ENCODE measurements at regions not wholly inside any gene's neighbourhood (a gene's known extent, or its start where the extent isn't known, plus 50 kb on each side); places are given as distances from the start of the nearest gene placed in this dataset.
"Not testable (repeated sequence)": the region's sequence is repeated elsewhere in the genome, so short reads cannot be mapped to it uniquely, and the experiment has no call there.

DNA sequence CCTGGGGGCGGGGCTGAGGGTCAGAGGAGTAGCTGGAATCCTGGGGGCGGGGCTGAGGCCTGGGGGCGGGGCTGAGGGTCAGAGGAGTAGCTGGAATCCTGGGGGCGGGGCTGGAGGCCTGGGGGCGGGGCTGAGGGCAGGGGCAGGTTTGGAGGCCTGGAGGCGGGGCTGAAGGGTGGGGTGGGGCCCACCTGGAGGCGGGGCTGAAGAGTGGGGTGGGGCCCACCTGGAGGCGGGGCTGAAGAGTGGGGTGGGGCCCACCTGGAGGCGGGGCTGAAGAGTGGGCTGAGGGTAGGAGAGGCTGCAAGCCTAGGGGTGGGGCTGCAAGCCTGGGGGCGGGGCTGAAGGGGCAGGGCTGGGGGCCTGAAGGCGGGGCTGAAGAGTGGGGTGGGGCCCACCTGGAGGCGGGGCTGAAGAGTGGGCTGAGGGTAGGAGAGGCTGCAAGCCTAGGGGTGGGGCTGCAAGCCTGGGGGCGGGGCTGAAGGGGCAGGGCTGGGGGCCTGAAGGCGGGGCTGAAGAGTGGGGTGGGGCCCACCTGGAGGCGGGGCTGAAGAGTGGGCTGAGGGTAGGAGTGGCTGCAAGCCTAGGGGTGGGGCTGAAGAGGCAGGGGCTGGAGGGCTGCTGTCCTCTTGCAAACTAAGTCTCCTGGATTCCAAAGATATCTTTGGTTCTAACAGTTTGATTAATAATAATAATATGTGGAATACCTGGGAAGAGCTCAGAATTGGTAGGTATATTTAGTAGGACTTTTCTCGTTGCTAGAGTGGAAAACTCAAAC is 1329.7 kb downstream of the BRD1 start:
- not testable (repeated sequence) for DNase-seq

DNA sequence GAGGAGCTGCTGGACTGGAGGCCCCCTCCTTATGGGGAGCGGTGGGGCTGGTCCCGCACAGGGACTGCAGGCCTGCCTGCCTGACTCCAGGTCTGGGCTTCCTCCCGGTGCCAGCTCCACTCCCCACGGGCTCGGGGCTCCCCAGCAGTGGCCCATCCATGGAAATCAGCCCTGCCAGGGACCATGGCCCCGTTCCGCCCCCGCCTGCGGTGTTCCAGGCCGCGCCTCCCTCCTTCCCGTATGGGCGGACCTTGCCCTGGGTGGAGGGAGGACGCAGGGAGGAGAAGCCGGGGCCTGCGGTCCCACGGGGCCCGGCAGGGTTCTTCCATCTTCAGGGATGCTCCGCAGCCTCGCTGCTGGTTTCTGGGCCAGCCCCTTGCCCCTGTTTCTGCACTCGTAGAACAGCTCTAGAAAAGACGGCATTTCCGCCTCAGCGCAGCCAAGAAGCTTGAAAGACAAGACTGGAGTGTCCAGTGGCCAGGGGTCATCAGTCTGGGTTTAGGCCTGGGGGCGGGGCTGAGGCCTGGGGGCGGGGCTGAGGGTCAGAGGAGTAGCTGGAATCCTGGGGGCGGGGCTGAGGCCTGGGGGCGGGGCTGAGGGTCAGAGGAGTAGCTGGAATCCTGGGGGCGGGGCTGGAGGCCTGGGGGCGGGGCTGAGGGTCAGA is 1330.6 kb downstream of the BRD1 start:
- DNase-seq, result no peak

GRCh38 chr22:48496226-48496845 is 1331.3 kb downstream of the BRD1 start:
- DNase-seq, result no peak

GRCh38 chr22:48495751-48496080 is 1332.0 kb downstream of the BRD1 start:
- DNase-seq, result no peak

GRCh38 chr22:48494968-48495750 is 1332.5 kb downstream of the BRD1 start:
- DNase-seq, result no peak

DNA sequence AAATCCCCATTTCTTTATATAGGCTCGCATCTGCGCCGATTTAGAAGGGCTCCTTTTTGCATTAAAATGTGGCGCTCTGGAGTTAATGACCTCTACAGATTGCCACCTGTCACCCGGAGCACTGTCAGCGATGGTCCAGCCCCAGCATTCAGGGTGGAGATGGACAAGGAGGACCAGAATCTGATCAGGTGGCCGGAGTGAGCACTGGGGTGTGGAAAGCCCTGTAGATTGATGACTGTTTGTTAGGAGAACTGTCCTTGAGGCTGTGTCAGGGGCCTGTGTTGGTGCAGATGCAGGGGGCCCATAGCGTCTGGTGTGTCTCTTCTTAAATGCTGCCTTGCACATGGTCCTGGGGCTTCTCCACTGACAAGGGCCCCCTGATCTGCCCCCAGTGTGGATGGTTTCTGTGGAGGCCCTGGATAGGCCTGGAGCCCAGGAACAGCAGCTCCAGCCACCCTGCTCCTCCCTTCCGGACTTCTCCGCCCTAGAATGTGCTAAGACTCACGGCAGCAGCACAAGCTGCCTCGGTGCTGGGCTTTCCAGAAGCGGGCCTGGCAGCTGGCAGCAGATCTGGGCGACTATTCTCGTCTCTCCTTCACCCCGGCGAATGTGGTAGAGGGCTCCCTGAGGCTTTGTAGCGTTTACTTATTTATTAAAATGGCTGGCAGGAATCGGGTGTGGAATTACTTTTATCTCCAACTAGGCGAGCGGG is 1333.3 kb downstream of the BRD1 start:
- no peak for DNase-seq

DNA sequence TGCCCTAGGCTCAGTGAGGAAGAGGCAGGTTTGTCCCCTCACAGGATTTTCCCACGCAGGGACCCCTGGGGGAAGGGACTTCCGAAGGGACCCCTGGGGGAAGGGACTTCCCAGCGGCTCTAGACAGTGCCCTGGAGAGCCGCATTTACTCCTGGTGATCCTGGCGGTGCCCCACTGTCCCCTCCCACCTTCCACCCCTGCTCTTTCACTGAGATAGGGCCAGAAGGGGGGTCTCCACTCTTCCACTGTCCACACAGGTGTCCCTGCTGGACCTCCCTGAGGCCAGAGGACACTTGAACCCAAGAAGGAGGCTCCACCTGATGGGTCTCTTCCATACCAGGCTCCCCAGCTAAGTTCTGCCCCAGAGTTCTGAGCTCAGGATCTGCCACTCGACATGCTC is 1333.9 kb downstream of the BRD1 start:
- DNase-seq, result no peak

DNA sequence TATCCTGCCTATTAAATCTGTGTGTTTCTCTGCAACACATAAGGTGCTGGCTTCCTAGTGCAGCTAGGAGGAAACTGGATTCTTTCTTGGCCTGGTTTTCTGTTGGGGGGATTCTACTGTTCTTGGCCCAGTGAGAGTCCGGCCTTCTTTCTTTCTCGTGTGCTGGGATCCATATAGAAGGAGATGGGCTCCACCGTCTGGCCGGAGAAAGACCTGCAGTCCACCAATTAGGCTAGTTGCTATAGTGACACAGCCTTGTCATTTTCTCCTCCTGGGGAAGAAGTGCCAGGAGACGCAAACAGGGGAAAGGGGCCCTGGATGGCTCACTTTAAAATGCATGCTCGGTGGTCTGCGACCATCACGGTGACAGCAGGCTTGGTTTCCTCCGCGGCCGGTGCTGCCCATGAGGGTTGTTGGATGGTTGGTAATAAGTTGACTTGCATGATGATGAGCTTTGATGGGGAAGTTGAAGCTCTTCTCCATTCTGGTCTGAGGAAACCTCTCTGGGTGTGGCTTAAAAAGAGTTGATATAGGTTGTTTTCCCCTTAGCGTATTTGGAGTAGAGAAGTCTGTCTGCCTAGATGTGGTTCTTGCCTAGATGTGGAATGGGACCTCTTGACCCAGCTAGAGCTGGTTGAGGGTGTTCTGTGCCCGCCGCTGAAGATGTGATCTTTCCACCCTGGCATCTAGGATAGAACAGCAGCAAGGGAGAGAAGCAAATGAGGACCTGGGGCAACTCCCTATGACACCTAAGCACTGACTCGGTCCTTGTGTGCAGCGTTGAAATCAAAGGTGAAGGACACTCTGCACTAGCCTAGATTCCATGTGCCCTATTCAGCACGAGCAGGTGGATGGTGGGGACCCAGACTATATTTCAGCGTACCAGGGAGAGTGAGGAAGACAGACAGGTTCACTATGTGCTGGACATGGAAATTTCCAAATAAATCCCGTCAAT is 1335.0 kb downstream of the BRD1 start:
- no peak for DNase-seq

DNA sequence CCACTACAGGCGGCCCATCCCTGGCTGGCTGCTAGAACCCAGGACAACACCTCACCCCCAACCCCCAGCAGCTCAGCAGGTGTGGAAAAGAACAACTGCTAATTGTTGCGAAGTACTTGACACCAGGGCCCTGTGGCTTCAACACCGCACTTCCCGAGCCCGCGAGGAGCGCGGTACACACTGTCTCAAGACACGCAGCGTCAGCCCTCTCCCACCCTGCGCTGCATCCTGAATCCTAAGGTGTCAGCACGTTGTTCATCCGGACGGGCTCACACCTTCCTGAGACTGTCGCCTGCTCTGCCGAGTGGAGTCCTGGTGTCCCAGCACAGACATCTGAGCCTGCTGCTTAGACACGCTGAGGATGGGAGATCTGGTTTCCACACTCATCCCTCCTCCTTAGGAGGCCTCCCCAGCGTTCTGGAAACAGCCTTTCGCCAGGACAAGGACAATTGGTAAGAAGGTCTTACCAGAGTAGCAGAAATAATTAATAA is 1336.2 kb downstream of the BRD1 start:
- DNase-seq, result no peak

DNA sequence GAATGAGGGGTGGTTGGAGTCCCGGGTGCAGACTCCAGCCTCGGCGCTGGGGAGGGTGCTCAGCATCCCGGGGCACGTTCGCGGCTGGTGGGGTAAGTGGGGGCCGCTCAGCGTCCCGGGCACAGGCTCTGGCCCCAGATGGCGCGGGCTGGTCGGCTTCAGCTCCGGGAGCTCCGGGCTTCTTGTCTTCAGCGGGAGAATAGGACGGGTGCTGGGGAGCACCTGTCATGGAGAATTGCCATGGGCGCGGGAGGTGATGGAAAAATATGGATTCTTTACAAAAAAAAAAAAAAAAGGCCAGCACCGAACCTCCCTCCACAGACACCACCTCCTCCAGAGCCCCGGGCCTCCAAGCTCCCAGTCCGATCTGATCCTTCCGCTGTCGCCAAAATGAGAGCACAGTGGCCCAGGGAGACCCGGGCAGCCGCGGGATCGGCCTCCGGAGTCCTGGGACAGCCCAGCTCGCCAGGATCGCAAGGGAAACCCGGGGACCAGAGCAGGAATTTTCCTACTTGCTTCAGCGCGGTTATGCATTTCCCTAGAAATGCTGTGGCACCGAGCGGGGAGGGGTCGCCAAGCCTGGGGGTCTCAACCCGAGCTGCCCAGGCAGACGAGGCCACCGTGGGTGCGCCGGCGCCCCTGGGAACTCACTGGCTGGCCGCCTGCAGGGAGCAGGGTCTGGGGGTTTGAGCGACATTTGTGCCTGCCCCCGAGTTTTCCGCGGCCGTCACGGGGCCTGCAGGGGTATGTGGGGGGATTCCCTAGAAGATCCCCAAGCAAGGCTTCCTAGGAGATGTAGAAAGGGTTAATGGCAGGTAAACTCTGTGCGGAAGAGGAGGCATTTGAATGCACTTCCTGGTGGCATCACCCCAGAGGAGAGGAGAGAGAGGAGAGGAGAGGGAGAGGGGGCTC is 1336.9 kb downstream of the BRD1 start:
- no peak for DNase-seq

DNA sequence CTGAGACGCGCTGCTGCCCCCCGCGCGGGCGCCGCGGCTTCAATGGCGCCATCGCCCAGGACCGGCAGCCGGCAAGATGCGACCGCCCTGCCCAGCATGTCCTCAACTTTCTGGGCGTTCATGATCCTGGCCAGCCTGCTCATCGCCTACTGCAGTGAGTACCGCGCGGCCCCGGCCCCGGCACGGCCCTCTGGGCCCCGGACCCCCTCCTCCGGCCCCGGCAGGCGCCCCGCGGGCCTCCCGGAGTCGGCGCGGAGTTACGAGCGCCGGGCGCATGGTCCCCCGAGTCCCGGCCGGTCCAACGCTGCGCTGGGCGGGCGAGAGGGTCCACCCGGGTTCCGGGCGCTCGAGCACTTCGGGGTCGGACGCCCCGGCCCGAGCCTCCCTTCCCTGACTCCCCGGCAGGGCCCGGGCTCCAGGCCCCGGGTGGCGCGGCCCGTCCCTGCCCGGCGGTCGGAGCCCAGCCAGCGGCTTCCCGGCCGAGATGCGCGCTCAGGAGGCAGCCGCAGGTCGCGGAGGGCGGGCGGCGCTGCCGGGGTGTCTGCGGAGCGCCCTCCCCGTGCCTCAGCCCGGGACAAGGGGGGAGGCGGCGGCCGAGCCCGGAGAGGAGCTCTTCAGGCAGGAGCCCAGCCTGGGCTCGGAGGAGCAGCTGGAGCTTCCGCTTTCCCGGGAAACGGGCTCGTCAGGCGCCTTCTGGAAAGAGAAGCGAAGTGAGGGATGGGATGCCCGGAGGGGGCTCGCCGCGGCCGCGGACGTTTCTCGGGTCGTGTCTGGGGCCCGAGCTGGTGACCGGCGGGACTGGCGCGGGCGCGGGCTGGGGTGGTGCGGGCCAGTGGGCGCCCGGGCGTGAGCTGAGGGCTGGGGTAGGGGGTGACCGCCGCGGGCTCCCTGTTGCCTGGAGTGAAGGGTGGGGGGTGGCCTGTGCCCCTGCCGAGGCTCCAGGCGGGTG is 1337.8 kb downstream of the BRD1 start:
- no peak for DNase-seq

DNA sequence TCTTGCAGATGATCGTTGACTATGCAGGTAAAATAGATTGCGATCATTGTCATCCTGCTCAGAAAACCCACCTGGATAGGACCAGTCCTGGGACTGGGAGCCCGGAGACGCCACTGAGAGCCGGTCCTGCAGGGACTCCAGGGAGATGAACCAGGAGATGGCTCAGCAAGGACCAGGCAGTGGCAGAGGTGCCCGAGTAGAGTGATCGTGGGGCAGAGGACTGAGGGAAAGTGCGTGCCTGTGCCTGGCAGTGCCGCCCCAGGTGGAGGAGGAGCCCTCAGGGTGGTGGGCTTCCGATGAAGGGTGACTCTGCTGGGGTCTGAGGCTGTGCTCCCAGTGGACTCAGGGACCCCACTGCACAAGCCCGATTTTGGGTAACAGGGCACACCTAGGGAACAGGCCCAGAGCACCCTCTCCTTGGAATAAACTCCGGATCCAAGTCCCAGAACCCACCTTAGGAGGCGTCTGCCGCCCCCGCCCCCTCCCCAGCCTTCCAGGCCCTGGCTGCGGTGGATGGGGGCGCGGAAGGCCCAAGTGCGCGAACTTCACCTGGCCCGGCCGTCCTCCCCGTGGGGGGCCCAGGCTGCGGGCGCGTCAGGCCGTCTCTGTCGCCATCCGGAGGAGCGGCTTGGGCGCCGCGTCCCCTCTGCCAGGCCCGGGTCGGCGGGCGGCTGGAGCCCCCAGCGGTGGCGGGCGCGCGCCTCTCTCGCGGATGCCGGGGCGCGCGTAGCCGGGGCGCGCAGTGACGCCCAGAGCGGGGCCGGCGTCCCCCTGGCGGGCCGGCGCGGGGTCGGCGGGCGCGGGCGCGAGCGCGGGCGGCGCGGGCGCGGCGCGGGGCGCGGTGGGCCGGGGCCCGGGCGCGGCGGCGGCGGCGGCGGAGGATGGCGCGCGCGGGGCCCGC is 1338.8 kb downstream of the BRD1 start:
- no peak for DNase-seq

DNA sequence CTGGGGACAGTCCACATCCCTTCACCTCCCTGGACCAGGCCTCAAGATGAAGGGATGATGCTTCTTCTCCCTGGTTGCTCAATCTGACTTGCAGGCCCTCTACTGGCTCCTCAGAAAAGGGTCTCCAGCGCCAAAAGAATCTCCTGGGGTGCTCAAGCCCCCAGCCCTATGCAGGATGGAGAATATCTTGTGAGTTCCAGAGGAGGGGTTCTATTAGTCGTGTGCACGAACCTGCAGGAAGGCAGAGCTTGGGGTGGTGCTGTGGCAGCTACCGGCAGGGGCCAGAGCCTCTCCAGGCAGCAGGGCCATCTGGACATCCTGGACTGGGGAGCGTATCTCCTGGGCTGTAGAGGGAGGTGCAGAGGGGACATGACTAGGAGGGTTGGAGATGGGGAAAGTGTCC is 1339.5 kb downstream of the BRD1 start:
- DNase-seq, result no peak

DNA sequence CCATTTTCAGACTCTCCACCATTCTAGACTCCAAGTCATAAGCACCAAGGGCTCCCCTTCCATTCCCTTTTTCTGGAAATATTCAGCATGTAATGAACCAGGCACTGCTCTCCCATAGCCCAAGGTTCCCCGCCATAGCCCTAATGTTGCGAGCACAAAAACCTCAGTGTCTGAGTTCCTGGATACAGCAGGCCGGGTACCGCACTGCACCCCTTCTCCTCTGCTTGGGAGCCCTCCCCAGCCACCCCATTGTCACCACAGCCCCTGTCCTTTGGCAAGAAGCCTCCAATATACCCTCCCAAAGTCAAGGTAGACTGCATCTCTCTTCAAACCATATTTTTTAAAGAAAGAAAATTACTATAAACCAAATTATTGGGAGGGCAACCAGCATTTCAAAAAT is 1341.1 kb downstream of the BRD1 start:
- DNase-seq, result no peak

DNA sequence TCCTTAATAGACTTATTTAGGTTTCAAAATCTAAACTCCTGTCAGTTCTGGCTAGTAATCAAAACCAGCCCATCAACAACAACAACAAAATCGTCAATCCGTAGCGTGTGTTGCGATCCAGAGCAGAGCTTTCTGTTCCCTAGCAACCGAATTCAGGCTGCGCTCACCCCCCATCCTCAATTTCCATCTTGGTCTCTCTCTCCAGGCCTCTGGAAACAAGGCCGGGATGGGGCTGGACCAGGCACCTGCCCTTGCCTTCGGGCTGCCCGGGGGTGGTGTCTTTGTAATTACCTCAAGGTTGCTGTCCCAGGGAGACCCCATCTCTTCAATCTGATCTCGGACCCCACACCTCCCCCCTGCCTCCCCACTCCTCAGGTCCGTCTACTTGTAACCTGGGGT is 1341.5 kb downstream of the BRD1 start:
- no peak for DNase-seq

DNA sequence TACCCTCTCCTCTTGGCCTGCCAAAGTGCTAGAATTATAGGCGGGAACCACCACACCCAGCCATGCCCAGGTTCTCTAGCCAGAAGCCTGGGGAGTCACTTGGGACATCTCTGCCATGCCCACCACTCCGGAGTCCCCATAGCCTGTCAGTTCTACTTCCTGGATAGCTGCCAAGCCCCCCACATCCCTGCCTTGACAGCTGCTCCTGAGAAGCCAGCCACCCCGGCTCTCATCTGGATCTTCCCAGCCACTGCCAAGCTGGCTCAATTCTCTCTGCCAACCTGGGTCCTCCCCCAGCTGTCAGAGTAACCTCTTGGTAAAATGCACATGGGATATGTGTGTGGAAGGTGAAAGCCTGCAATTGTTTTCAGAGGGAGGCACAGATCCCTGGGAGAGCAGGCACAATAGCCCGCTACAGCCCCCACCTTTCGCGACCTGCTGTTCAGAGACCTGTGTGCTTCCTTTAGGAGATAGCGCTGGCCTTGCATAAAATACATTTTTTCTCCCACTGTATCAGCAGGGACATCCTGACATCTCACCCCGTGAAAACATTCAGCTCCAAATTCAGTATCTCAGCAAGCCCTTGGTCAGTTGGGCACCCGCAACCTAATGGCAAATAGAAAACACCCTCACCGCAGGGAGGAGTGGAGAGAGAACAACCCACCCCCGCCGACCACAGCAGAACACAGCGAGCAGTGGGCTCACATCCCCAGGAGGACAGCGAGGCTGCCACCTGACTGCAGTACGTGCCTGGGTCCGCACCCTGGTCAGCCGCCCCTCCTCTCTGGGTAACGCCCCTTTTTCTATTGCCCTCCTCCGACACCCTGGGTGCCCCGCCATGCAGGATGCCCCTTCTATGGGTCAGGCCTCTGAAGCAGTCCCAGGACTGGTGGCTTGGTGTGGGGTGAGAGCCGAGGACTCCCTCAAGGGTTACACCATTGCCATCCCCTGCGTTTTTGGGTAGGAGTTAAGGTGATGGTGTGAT is 1342.2 kb downstream of the BRD1 start:
- DNase-seq, result no peak
